Right forelimb (tissue), 1 donor: ENCODE measurements at regions not wholly inside any gene's neighbourhood (a gene's known extent, or its start where the extent isn't known, plus 50 kb on each side); places are given as distances from the start of the nearest gene placed in this dataset.
"Not testable (repeated sequence)": the region's sequence is repeated elsewhere in the genome, so short reads cannot be mapped to it uniquely, and the experiment has no call there.

Experiments
- DNase-seq: peaks from one replicate; pipeline ENCODE4 v3.0.0-alpha.2; 2018

GRCh38 chr5:11392-11791 is 80.6 kb upstream of the PLEKHG4B start:
- not testable (repeated sequence) for DNase-seq

GRCh38 chr5:11898-12297 is 80.1 kb upstream of the PLEKHG4B start:
- peak; percentile 50 for DNase-seq

- no peak for DNase-seq
These were observed 78.7 kb upstream of the PLEKHG4B start for GRCh38 chr5:13234-13633.

GRCh38 chr5:14676-15075 is 77.3 kb upstream of the PLEKHG4B start:
- DNase-seq, result not testable (repeated sequence)

GRCh38 chr5:20276-20675 is 71.7 kb upstream of the PLEKHG4B start:
- DNase-seq, result not testable (repeated sequence)

GRCh38 chr5:21654-22233 is 70.2 kb upstream of the PLEKHG4B start:
- DNase-seq, result no peak

- not testable (repeated sequence) for DNase-seq
These were observed 68.1 kb upstream of the PLEKHG4B start for GRCh38 chr5:23907-24306.

GRCh38 chr5:25067-25466 is 66.9 kb upstream of the PLEKHG4B start:
- not testable (repeated sequence) for DNase-seq

GRCh38 chr5:30131-30530 is 61.8 kb upstream of the PLEKHG4B start:
- DNase-seq, result no peak

- not testable (repeated sequence) for DNase-seq
These were observed 61.4 kb upstream of the PLEKHG4B start for GRCh38 chr5:30556-30955.

GRCh38 chr5:32165-32564 is 59.8 kb upstream of the PLEKHG4B start:
- DNase-seq, result no peak

- not testable (repeated sequence) for DNase-seq
These were observed 56.4 kb upstream of the PLEKHG4B start for GRCh38 chr5:35521-35920.

- DNase-seq, result not testable (repeated sequence)
These were observed 54.8 kb upstream of the PLEKHG4B start for GRCh38 chr5:37207-37606.

GRCh38 chr5:39979-40583 is 51.9 kb upstream of the PLEKHG4B start:
- no peak for DNase-seq
